Mucosa of descending colon (tissue), 3 donors: ENCODE measurements at regions not wholly inside any gene's neighbourhood (a gene's known extent, or its start where the extent isn't known, plus 50 kb on each side); places are given as distances from the start of the nearest gene placed in this dataset.
A peak's percentile ranks its signal among the peaks of the same experiment; 100 is the strongest.

Source experiments
- ATAC-seq: fragments of 200-7000 bp; cut with Tn5 transposase; one replicate; pipeline ENCODE4 v1.9.1; 2020; ENCODE audit warnings: mild to moderate bottlenecking, moderate library complexity
- DNase-seq, 3 donors: peaks; one replicate each; pipeline ENCODE4 v3.0.0-alpha.2; 2020
- H3K36me3 ChIP-seq: fragments of 200-600 bp; one replicate; pipeline ENCODE4 v1.8.0; 2021; ENCODE audit warnings: low read depth, mild to moderate bottlenecking
- H3K4me1 ChIP-seq: fragments of 200-600 bp; one replicate; pipeline ENCODE4 v1.8.0; 2021; ENCODE audit warnings: low read depth, mild to moderate bottlenecking
- H3K4me3 ChIP-seq: fragments of 200-600 bp; one replicate; pipeline ENCODE4 v1.8.0; 2021; ENCODE audit warnings: mild to moderate bottlenecking
- H3K9me3 ChIP-seq: fragments of 200-600 bp; one replicate; pipeline ENCODE4 v1.8.0; 2021; ENCODE audit warnings: mild to moderate bottlenecking
- CTCF ChIP-seq: fragments of 200-600 bp; IDR thresholded peaks from one replicate; pipeline ENCODE4 v1.8.0; 2022; ENCODE audit warnings: antibody characterized with exemption, mild to moderate bottlenecking
- intact Hi-C, 2 donors: fragments of 100-400 bp; cut with DNase I in 1 of 2; cut with micrococcal nuclease in 1 of 2; formaldehyde crosslinking; loops; one replicate each; pipeline versions ENCODE4 v1.11.0 to v1.11.1; 2022; cut with DNase I, micrococcal nuclease
- donor health status: DM: no; HTN: no; CAD: no; lungs with moderate emphysema.
- donor health status: DM: no; HTN: no; CAD: no.
- donor health status: DM: no; HTN: yes; CAD: no.

DNA sequence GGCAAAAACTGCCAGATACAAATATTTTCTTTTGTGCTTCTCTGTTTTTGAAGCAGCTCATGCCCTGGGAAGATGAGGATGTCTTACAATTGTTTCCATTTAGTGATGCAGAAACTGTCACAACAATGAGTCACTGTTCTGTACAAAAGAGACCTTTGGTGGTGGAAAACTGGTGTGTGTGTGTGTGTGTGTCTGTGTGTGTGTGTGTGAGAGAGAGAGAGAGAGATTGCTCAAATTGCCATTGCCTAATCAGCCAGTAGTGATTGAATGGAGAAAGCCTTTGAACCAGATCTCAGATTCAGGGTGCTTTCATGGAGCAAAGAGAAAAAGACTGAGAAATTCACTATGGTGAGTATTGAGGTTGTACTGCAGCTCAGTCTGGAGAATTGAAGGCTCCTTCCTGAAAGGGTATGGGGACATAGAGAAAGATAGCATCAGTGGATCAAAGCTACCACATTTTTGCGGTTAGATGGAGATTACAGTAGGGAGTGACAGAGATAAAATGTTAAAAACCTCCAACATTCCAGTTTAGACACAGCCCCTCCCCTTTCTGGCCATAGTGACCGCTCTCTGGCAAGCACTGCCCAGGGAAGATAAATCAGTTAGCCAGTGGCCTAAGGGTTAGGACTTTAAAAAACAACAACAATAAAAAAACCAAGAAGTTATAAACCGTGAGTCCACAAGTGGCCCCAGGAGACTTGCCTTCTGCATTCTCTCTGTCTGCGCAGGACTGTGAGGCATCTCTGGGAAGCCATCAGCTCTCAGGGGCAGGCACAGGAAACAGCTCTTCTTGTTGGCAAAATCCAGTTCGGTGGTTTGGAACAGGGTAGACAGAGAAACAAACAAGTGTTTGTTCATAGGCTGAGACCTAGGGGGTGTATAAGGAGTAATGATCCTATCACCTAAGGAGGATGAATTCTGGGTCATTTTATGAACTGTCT is 406.5 kb downstream of the DUSP10 start:
- intact Hi-C loops = no loop called here
- no peak for TF ChIP-seq CTCF
- ATAC-seq (peak; percentile 40), DNase-seq (peak; percentile 11 to 40 (median 23))
- Histone ChIP-seq H3K4me1 (no peaks in the 10 kb centered on the region), H3K36me3 (no peaks in the 10 kb centered on the region), H3K9me3 (peaks cover 5% of the 10 kb centered on the region), H3K4me3 (no peak overlapping the region)

DNA sequence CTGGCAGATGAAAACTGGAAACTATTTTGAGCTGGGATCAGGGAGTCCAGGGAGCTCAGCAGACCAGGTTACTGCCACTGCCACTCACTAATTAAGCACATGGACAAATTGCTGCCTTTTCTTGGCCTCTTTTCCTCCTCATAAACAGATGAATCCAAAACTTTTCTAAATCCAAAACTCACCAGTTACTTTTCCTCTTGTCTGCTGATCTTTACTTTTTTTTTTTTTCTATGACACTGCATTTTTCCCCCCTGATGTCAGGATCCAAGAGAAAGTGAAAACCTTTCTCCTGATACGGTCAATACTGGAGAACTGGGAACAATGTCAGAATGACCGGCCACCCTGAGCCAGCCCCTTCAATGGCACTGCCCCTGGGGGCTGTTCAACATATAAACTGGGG is 405.8 kb downstream of the DUSP10 start:
- H3K4me1 ChIP-seq = no peaks in the 10 kb centered on the region
- no peak overlapping the region for H3K4me3 ChIP-seq
- no peaks in the 10 kb centered on the region for H3K36me3 ChIP-seq
- TF ChIP-seq CTCF = no peak
- intact Hi-C loops = no loop called here
- DNase-seq (no peak), ATAC-seq (no peak)
- H3K9me3 ChIP-seq = no peaks in the 10 kb centered on the region

DNA sequence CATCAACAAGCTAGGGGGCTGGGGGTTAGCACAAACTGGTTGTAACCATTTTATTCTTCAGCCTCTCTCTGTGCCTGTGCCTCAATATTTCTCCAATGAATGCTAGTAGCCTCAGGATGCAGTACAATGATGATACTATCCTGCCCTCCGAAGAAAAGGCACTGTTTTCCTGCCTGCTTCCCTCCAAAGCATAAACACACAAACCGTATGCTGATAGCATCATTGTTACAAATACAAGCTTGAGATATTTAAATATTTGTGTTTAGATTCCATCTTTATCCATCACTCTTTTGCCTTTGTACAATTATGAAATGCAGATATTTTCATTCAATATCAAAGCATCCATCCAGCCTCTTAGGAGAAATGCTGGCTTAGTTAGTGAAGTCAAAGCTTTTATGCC is 404.8 kb downstream of the DUSP10 start:
- no peaks in the 10 kb centered on the region for H3K36me3 ChIP-seq
- DNase-seq (no peak), ATAC-seq (no peak)
- H3K9me3 ChIP-seq = no peaks in the 10 kb centered on the region
- no peak for TF ChIP-seq CTCF
- intact Hi-C loops = no loop called here
- H3K4me3 ChIP-seq = no peak overlapping the region
- no peaks in the 10 kb centered on the region for H3K4me1 ChIP-seq

DNA sequence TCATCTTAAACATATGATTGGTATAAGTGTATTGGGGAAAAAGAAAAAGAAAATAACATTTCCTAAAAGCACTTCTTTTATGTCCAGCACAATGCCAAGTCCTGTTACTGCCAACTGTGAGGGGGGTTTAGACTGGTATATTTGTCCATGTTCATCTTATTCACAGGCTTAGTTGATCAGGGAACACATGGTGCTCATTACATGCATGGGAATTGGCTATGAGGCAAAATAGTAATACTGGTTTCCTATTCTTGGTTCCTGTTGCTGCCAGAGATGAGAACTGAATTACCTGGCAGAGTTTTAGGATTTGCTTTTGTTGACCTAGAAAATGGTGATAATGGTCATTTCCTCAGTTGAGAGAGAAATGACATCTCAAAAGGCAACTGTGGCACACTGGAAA is 398.8 kb downstream of the DUSP10 start:
- H3K4me3 ChIP-seq = no peak overlapping the region
- no peaks in the 10 kb centered on the region for H3K4me1 ChIP-seq
- H3K9me3 ChIP-seq = no peaks in the 10 kb centered on the region
- no peak for TF ChIP-seq CTCF
- no peaks in the 10 kb centered on the region for H3K36me3 ChIP-seq
- DNase-seq = no peak
- ATAC-seq = no peak
- intact Hi-C loops = no loop called here

DNA sequence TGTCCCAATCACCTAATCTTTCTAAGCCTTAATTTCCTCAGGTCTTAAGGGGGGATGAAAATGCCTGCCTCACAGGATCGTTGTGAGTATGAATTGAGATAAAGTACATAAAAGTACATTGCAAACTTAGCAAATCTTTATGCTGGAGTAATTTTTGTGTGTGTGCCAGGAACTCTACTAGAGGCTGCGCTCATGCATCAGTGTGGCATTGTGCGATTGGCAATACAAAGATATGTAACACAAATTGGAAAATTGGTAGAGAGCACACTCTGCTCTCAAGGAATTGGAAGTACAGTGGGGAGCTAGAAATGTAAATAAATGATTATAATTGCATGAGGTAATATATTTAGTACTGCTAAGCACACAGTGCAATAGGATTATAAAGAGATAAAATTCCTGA is 398.3 kb downstream of the DUSP10 start:
- no peak for ATAC-seq
- DNase-seq = no peak
- intact Hi-C loops = no loop called here
- Histone ChIP-seq H3K36me3 (no peaks in the 10 kb centered on the region), H3K4me3 (no peak overlapping the region), H3K9me3 (no peaks in the 10 kb centered on the region), H3K4me1 (no peaks in the 10 kb centered on the region)
- no peak for TF ChIP-seq CTCF
